ENCODE measurements at regions not wholly inside any gene's neighbourhood (a gene's known extent, or its start where the extent isn't known, plus 50 kb on each side); places are given as distances from the start of the nearest gene placed in this dataset.

DNA sequence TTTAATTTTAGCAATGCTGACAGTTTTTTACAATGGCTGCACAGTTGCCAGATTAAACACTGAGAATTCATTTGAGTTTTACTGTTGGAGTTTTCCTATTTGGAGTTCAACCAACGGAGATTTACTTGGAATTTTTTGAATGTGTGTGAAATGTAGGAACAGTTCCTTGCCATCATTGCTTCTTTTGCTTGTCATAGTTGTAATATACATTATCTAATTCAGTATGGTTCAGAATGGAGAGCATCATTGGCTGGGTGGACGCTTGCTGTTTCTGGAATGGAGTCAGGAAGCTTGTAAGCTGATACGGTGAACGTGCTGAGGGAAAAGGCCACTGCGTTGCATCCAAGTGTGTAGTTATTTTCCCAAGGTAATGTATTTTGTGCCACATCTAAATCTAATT lies 404.3 kb upstream of the KLF6 start:
- Histone ChIP-seq H3K27me3 (no peaks in the 10 kb centered on the region), H3K4me3 (ENCODE audit: low read depth in 1 of 2, low read length in 1 of 2) (no peak overlapping the region), H3K9me3 (no peaks in the 10 kb centered on the region), H3K27ac (no peak overlapping the region), H3K36me3 (no peaks in the 10 kb centered on the region), H3K4me1 (ENCODE audit: control insufficient read depth in 1 of 2, insufficient read depth in 1 of 2, low read depth in 1 of 2, low read length in 1 of 2) (no peaks in the 10 kb centered on the region)
- TF ChIP-seq, protein P1, sequence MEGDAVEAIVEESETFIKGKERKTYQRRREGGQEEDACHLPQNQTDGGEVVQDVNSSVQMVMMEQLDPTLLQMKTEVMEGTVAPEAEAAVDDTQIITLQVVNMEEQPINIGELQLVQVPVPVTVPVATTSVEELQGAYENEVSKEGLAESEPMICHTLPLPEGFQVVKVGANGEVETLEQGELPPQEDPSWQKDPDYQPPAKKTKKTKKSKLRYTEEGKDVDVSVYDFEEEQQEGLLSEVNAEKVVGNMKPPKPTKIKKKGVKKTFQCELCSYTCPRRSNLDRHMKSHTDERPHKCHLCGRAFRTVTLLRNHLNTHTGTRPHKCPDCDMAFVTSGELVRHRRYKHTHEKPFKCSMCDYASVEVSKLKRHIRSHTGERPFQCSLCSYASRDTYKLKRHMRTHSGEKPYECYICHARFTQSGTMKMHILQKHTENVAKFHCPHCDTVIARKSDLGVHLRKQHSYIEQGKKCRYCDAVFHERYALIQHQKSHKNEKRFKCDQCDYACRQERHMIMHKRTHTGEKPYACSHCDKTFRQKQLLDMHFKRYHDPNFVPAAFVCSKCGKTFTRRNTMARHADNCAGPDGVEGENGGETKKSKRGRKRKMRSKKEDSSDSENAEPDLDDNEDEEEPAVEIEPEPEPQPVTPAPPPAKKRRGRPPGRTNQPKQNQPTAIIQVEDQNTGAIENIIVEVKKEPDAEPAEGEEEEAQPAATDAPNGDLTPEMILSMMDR (IDR thresholded peaks at IDR 0.05), result no peak

DNA sequence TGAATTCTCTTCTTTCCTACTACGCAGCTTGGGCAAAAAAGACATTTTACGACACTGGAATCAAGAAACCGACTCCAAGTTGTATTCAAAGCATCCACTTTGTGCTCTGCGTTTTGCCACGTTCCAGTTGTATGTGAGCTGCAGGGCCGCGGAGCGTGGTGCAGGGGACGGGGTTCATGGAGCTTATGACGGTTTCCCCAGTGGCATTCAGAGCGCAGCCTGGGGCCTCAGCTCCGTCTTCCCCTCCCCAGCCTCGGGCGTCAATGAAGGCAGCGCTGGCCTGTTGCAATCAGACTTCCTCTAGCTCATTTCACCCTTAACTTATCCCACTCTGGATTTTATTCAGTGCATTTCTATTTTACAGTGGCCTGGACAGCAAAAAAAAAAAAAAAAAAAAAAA lies 403.4 kb upstream of the KLF6 start:
- no peak overlapping the region for H3K4me3 ChIP-seq (ENCODE audit: low read depth in 1 of 2, low read length in 1 of 2)
- no peaks in the 10 kb centered on the region for H3K27me3 ChIP-seq
- no peaks in the 10 kb centered on the region for H3K4me1 ChIP-seq (ENCODE audit: control insufficient read depth in 1 of 2, insufficient read depth in 1 of 2, low read depth in 1 of 2, low read length in 1 of 2)
- no peak overlapping the region for H3K27ac ChIP-seq
- TF ChIP-seq, protein P1 (IDR thresholded peaks at IDR 0.05), result no peak
- H3K9me3 ChIP-seq, result no peaks in the 10 kb centered on the region
- H3K36me3 ChIP-seq, result no peaks in the 10 kb centered on the region

- Histone ChIP-seq H3K4me1 (ENCODE audit: control insufficient read depth in 1 of 2, insufficient read depth in 1 of 2, low read depth in 1 of 2, low read length in 1 of 2) (no peaks in the 10 kb centered on the region), H3K36me3 (no peaks in the 10 kb centered on the region), H3K27ac (no peak overlapping the region), H3K4me3 (ENCODE audit: low read depth in 1 of 2, low read length in 1 of 2) (no peak overlapping the region), H3K9me3 (no peaks in the 10 kb centered on the region), H3K27me3 (no peaks in the 10 kb centered on the region)
- TF ChIP-seq, protein P1 (IDR thresholded peaks at IDR 0.05), result no peak
Observed at GRCh38 chr10:4186849-4187540, 402.0 kb upstream of the KLF6 start.

GRCh38 chr10:4183761-4184261 lies 398.8 kb upstream of the KLF6 start:
- Histone ChIP-seq H3K36me3 (no peaks in the 10 kb centered on the region), H3K4me1 (ENCODE audit: control insufficient read depth in 1 of 2, insufficient read depth in 1 of 2, low read depth in 1 of 2, low read length in 1 of 2) (no peaks in the 10 kb centered on the region), H3K27ac (no peak overlapping the region), H3K4me3 (ENCODE audit: low read depth in 1 of 2, low read length in 1 of 2) (no peak overlapping the region), H3K27me3 (no peaks in the 10 kb centered on the region), H3K9me3 (no peaks in the 10 kb centered on the region)
- TF ChIP-seq, protein P1 (IDR thresholded peaks at IDR 0.05), result no peak

- Histone ChIP-seq H3K36me3 (no peaks in the 10 kb centered on the region), H3K4me1 (ENCODE audit: control insufficient read depth in 1 of 2, insufficient read depth in 1 of 2, low read depth in 1 of 2, low read length in 1 of 2) (no peaks in the 10 kb centered on the region), H3K9me3 (no peaks in the 10 kb centered on the region), H3K4me3 (ENCODE audit: low read depth in 1 of 2, low read length in 1 of 2) (no peak overlapping the region), H3K27ac (no peak overlapping the region), H3K27me3 (no peaks in the 10 kb centered on the region)
- TF ChIP-seq, protein P1 (IDR thresholded peaks at IDR 0.05), result no peak
Observed at GRCh38 chr10:4181621-4182049, 396.6 kb upstream of the KLF6 start.

All from neutrophil (primary cell).